HFFc6 (cell line): ENCODE measurements at regions not wholly inside any gene's neighbourhood (a gene's known extent, or its start where the extent isn't known, plus 50 kb on each side); places are given as distances from the start of the nearest gene placed in this dataset.
A peak's percentile ranks its signal among the peaks of the same experiment; 100 is the strongest.

Source experiments
- DNase-seq: peaks from one replicate; pipeline ENCODE4 v3.0.0-alpha.2; 2018
- H3K27ac Mint-ChIP-seq: 2 replicates; pipeline ENCODE4 v1.8.0; 2020; ENCODE audit warnings: mild to moderate bottlenecking, mixed read lengths
- H3K27me3 Mint-ChIP-seq: 2 replicates; pipeline ENCODE4 v1.8.0; 2021; ENCODE audit warnings: mild to moderate bottlenecking, moderate library complexity, mixed read lengths; ENCODE audit not compliant: insufficient read depth
- H3K36me3 Mint-ChIP-seq: 2 replicates; pipeline ENCODE4 v1.8.0; 2021; ENCODE audit warnings: low read depth, mixed read lengths
- H3K4me1 Mint-ChIP-seq: 2 replicates; pipeline ENCODE4 v1.8.0; 2020; ENCODE audit warnings: low read depth, mixed read lengths
- H3K4me3 Mint-ChIP-seq: 2 replicates; pipeline ENCODE4 v1.8.0; 2020; ENCODE audit warnings: mild to moderate bottlenecking, moderate library complexity, mixed read lengths
- H3K9me3 Mint-ChIP-seq: 2 replicates; pipeline ENCODE4 v1.8.0; 2020; ENCODE audit warnings: mild to moderate bottlenecking, mixed read lengths
- TF ChIP-seq, protein P1 (sequence below): fragments of 200-600 bp; sonication (generic); IDR thresholded peaks from 2 replicates; pipeline ENCODE4 v1.5.0; 2021; ENCODE audit warnings: antibody characterized with exemption, mild to moderate bottlenecking

DNA sequence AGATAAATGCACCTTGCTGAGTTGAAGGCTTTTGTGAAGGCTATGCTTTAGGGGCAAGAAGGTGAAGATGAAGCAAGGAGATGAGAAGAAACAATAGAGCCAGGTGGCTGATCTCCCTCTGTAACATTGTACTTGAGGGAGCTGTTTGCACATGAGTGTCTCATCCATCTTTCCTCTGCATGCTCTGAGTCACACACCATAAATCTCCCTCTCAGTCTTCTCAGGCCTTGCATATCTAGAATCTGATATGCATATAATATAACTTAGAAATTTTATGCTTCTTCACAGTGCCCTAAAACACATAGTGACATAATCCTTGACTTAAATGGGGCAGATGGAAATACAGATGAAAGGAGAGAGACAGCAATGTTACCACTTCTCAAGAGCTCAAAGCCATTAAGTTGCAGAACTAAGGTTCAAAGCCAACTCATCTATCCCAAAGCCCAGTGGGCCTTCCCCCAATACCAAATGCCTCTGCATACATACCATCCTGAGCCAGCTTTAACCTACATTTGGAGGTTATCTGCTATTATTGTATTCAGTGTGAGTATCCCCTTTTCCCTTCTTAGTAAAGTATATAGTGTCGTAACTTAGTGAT is 62.4 kb upstream of the STXBP5 start:
- Mint-ChIP-seq H3K27ac (0 out of 2 replicates have a peak overlapping the region, but pooled peaks have one; percentile 28), H3K36me3 (no peaks in the 10 kb centered on the region), H3K9me3 (no peaks in the 10 kb centered on the region), H3K27me3 (no peaks in the 10 kb centered on the region), H3K4me3 (no peak overlapping the region), H3K4me1 (peaks cover 10% of the 10 kb centered on the region)
- TF ChIP-seq, protein P1, sequence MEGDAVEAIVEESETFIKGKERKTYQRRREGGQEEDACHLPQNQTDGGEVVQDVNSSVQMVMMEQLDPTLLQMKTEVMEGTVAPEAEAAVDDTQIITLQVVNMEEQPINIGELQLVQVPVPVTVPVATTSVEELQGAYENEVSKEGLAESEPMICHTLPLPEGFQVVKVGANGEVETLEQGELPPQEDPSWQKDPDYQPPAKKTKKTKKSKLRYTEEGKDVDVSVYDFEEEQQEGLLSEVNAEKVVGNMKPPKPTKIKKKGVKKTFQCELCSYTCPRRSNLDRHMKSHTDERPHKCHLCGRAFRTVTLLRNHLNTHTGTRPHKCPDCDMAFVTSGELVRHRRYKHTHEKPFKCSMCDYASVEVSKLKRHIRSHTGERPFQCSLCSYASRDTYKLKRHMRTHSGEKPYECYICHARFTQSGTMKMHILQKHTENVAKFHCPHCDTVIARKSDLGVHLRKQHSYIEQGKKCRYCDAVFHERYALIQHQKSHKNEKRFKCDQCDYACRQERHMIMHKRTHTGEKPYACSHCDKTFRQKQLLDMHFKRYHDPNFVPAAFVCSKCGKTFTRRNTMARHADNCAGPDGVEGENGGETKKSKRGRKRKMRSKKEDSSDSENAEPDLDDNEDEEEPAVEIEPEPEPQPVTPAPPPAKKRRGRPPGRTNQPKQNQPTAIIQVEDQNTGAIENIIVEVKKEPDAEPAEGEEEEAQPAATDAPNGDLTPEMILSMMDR: no peak
- peak; percentile 35 for DNase-seq

DNA sequence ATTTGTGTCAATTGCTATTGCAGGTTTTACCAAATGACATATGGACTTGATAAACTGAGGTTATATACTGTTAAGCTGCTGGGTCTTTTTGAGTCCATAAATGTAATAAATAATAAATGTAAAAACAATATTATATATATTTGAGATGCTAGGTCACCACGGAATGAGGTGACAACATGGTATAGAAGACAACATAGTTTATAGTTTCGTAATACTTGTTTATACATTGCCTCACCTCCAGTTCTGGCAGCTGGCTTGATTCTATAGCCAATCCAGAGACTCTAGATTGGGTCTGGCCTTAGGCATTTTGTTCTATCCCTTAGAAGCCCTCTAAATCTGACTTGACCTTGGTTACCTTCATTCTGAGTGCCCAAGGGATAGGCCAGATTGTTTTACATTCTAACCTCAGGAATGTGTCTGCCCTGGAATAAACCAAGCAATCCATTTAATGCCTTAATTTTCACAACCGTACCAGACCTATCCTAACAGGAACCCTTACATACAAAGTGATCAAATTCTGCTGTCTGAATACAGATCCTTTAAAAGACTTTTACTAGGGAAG is 61.5 kb upstream of the STXBP5 start:
- H3K9me3 Mint-ChIP-seq: no peaks in the 10 kb centered on the region
- H3K4me1 Mint-ChIP-seq: peaks cover 10% of the 10 kb centered on the region
- H3K36me3 Mint-ChIP-seq: no peaks in the 10 kb centered on the region
- TF ChIP-seq, protein P1: no peak
- H3K4me3 Mint-ChIP-seq: no peak overlapping the region
- H3K27me3 Mint-ChIP-seq: no peaks in the 10 kb centered on the region
- H3K27ac Mint-ChIP-seq: no peak overlapping the region
- DNase-seq: no peak

DNA sequence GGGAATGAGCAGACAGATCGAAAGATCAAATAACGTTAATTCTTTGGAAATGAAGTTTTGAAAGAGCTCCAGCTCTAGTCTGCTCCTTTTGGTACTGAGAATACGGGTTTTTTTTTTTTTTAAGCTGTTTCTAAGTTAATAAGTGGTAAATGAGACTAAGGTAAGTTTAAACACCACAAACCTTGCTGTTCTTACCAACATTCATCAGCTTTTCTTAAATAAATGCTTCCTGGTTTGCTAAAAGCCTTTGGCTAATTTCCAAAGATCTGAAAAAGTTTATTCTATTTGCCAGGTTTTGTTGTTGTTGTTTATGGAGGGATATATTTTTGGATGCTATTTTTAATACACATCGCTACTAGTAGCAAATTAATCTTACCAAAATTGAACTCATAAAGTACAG is 55.1 kb upstream of the STXBP5 start:
- H3K36me3 Mint-ChIP-seq: no peaks in the 10 kb centered on the region

DNA sequence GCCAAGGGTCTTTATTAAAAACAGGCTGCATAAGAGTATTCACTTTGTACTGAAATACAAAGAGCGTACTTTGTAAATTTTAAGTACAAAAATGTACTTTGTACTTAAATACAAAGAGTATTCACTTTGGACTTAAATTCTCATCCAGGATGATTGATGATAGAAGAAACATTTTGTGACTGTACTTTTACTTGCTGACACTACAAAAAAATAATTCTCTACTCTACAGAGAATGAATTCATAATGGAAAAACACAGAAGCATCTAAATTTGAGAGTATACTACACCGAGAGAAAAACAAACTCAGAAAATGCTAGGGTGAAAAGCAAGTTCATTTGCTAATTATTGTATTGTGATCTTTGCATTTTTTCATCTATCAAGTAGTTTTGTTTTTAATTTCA is 54.4 kb upstream of the STXBP5 start:
- TF ChIP-seq, protein P1: no peak
- H3K9me3 Mint-ChIP-seq: no peaks in the 10 kb centered on the region
- no peaks in the 10 kb centered on the region for H3K36me3 Mint-ChIP-seq

More for the DNA sequence above, 55.1 kb upstream of the STXBP5 start:
- H3K27ac Mint-ChIP-seq: no peak overlapping the region
- H3K4me3 Mint-ChIP-seq: no peak overlapping the region
- no peaks in the 10 kb centered on the region for H3K27me3 Mint-ChIP-seq
- H3K9me3 Mint-ChIP-seq: no peaks in the 10 kb centered on the region
- TF ChIP-seq, protein P1: no peak
- DNase-seq: no peak
- H3K4me1 Mint-ChIP-seq: peaks cover 6% of the 10 kb centered on the region

DNA sequence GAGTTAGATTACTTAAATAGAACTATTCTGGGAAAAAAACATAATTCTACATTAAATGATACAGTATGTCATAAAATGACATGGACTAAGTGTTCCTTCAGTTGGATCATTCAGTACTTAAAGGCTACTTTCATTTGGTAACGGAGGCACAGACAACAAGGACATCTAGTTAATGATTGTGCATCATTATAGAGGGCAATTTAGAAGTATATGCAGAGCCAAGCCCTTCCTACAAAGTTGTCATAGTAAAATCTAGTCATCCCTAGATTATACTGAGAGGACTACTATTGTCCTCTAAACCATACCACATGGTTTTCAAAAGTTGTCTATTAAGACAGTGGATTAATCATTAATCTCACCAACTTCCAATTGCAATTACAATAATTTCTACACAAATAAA is 53.9 kb upstream of the STXBP5 start:
- TF ChIP-seq, protein P1: no peak
- DNase-seq: no peak
- no peak overlapping the region for H3K27ac Mint-ChIP-seq
- no peaks in the 10 kb centered on the region for H3K36me3 Mint-ChIP-seq
- H3K27me3 Mint-ChIP-seq: no peaks in the 10 kb centered on the region
- H3K4me3 Mint-ChIP-seq: no peak overlapping the region
- H3K9me3 Mint-ChIP-seq: no peaks in the 10 kb centered on the region
- H3K4me1 Mint-ChIP-seq: peaks cover 16% of the 10 kb centered on the region

More for the DNA sequence above, 54.4 kb upstream of the STXBP5 start:
- H3K4me1 Mint-ChIP-seq: peaks cover 14% of the 10 kb centered on the region
- H3K4me3 Mint-ChIP-seq: no peak overlapping the region
- no peaks in the 10 kb centered on the region for H3K27me3 Mint-ChIP-seq
- DNase-seq: no peak
- no peak overlapping the region for H3K27ac Mint-ChIP-seq
